ENCODE measurements at regions not wholly inside any gene's neighbourhood (a gene's known extent, or its start where the extent isn't known, plus 50 kb on each side); places are given as distances from the start of the nearest gene placed in this dataset.

GRCh38 chr2:226087505-226088365 is 688.2 kb downstream of the NYAP2 start (continued):
- TF ChIP-seq AHDC1 (CRISPR knock-in tag; IDR thresholded peaks at IDR 0.05; ENCODE audit: borderline replicate concordance), result peak; percentile 23; the same call in 1 of the 2 replicates
- peak; percentile 60; the same call in 1 of the 2 replicates for TF ChIP-seq CHCHD3 (CRISPR knock-in tag; IDR thresholded peaks at IDR 0.05)
- no peak for TF ChIP-seq CSRNP2 (CRISPR knock-in tag; conservative IDR thresholded peaks at IDR 0.05; ENCODE audit: low read depth)
- peak; percentile 47; the same call in 1 of the 2 replicates for TF ChIP-seq EHMT2 (IDR thresholded peaks at IDR 0.05; ENCODE audit: borderline replicate concordance, low read depth, low read length)
- no peak for TF ChIP-seq ZFP1 (CRISPR knock-in tag; IDR thresholded peaks at IDR 0.05)
- TF ChIP-seq ZNF724P (CRISPR knock-in tag; IDR thresholded peaks at IDR 0.05; ENCODE audit: borderline replicate concordance), result 0 out of 2 replicates have a peak, but pooled peaks have one; percentile 28
- 0 out of 2 replicates have a peak, but pooled peaks have one; percentile 20 for TF ChIP-seq SAP130 (CRISPR knock-in tag; IDR thresholded peaks at IDR 0.05; ENCODE audit: low read depth)
- TF ChIP-seq IRF2 (CRISPR knock-in tag; IDR thresholded peaks at IDR 0.05), result peak; percentile 31; the same call in 1 of the 2 replicates
- TF ChIP-seq CBX5 (CRISPR knock-in tag; IDR thresholded peaks at IDR 0.05; ENCODE audit: borderline replicate concordance), result peak; percentile 71; the same call in 1 of the 2 replicates
- no peak for TF ChIP-seq RBAK (CRISPR knock-in tag; IDR thresholded peaks at IDR 0.05)
- TF ChIP-seq DPF2 (CRISPR knock-in tag; IDR thresholded peaks at IDR 0.05; ENCODE audit: borderline replicate concordance, low read depth), result 0 out of 2 replicates have a peak, but pooled peaks have one; percentile 25
- peak; percentile 45; the same call in 1 of the 2 replicates for TF ChIP-seq ZMYM4 (CRISPR knock-in tag; IDR thresholded peaks at IDR 0.05)
- TF ChIP-seq EP300 (IDR thresholded peaks at IDR 0.05; ENCODE audit: low read depth in 2 of 2, low read length in 2 of 2), result no peak
- 0 out of 2 replicates have a peak, but pooled peaks have one; percentile 35 for TF ChIP-seq EP300 (CRISPR knock-in tag; IDR thresholded peaks at IDR 0.05; ENCODE audit: borderline replicate concordance)
- peak; percentile 28; the same call in 1 of the 2 replicates for TF ChIP-seq ZNF225 (CRISPR knock-in tag; IDR thresholded peaks at IDR 0.05)
- TF ChIP-seq SALL1 (CRISPR knock-in tag; IDR thresholded peaks at IDR 0.05), result 0 out of 2 replicates have a peak, but pooled peaks have one; percentile 37
- no peak for TF ChIP-seq SNAI1 (CRISPR knock-in tag; IDR thresholded peaks at IDR 0.05; ENCODE audit: borderline replicate concordance)
- TF ChIP-seq ZMYM3 (CRISPR knock-in tag; IDR thresholded peaks at IDR 0.05), result 0 out of 2 replicates have a peak, but pooled peaks have one; percentile 13
- TF ChIP-seq FOSL2 (CRISPR knock-in tag; IDR thresholded peaks at IDR 0.05), result peak; percentile 82
- TF ChIP-seq KDM5A (IDR thresholded peaks at IDR 0.05; ENCODE audit: borderline replicate concordance, low read length), result no peak
- TF ChIP-seq POLR2AphosphoS5 (IDR thresholded peaks at IDR 0.05; ENCODE audit: low read depth, low read length), result no peak
